ENCODE measurements at regions not wholly inside any gene's neighbourhood (a gene's known extent, or its start where the extent isn't known, plus 50 kb on each side); places are given as distances from the start of the nearest gene placed in this dataset.

- TF ChIP-seq IRF5 (IDR thresholded peaks at IDR 0.05; ENCODE audit: borderline replicate concordance), result no peak
- no peak for TF ChIP-seq HDAC6 (IDR thresholded peaks at IDR 0.05; ENCODE audit: unreplicated experiment)
- TF ChIP-seq, protein P1, sequence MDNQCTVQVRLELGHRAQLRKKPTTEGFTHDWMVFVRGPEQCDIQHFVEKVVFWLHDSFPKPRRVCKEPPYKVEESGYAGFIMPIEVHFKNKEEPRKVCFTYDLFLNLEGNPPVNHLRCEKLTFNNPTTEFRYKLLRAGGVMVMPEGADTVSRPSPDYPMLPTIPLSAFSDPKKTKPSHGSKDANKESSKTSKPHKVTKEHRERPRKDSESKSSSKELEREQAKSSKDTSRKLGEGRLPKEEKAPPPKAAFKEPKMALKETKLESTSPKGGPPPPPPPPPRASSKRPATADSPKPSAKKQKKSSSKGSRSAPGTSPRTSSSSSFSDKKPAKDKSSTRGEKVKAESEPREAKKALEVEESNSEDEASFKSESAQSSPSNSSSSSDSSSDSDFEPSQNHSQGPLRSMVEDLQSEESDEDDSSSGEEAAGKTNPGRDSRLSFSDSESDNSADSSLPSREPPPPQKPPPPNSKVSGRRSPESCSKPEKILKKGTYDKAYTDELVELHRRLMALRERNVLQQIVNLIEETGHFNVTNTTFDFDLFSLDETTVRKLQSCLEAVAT (IDR thresholded peaks at IDR 0.05), result no peak
- TF ChIP-seq MTA2 (IDR thresholded peaks at IDR 0.05; ENCODE audit: low read depth), result no peak
Observed at GRCh38 chrX:124524852-124525251, 178.5 kb downstream of the SH2D1A start (continued).

DNA sequence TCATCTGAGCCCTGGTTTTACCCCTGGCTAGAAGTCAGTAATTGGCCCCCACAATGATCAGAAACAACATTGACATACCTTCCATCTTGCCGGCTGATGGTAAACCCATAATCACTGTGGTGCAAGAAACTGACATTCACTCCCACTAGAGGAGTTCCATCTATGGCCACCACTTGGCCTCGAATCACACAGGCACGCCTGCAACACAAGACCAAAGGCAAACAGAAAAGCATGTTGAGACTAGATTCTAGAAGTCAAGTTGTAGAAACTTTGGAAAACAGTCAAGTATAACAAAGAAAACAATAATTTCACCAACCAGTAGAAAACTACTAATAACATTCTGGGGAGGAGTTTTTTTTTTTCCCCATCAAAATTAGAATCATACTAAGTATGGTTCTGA is 183.4 kb downstream of the SH2D1A start:
- DNase-seq (ENCODE audit: low read depth, low spot score) (no peak), ATAC-seq (no peak), FAIRE-seq (no peak)
- no peaks in the 10 kb centered on the region for H3K9me3 ChIP-seq (replicated peaks; ENCODE audit: control insufficient read depth, insufficient read depth, low read length)
- no peak overlapping the region for H3K27ac ChIP-seq (ENCODE audit: control insufficient read depth, insufficient read depth)
- H3K79me2 ChIP-seq (ENCODE audit: control insufficient read depth, insufficient read depth, low read length), result no peaks in the 10 kb centered on the region
- H3K4me2 ChIP-seq (ENCODE audit: control insufficient read depth, insufficient read depth), result no peak overlapping the region
- H2AFZ ChIP-seq (ENCODE audit: control insufficient read depth, low read depth, low read length), result no peak overlapping the region
- H4K20me1 ChIP-seq (ENCODE audit: control insufficient read depth, insufficient read depth), result no peaks in the 10 kb centered on the region
- no TSS peak for BruUV-seq (replicated peaks)
- in situ Hi-C loops (cut with MboI) (no loop called here), intact Hi-C loops (cut with micrococcal nuclease; ENCODE audit: unreplicated experiment) (loop anchor here (10.0 kb wide), 1 partner anchor 205 kb away; no protein-coding TSS in a partner anchor)
- no peak overlapping the region for H3K9ac ChIP-seq (ENCODE audit: control insufficient read depth, insufficient read depth, low read length)
- H3K27me3 ChIP-seq (replicated peaks in 1 of 2; ENCODE audit: control insufficient read depth in 2 of 2, insufficient read depth in 2 of 2, low read length in 1 of 2), result peaks cover 0 to 2% of the 10 kb centered on the region in 2 experiments; a peak in 1 of 4 replicates
- CTCF ChIA-PET, result no interaction called here
- POLR2A ChIA-PET, result no interaction called here
- WGBS (ENCODE audit: insufficient coverage, insufficient replicate concordance, low lambda C conversion rate, missing lambda C conversion rate), result 33% methylated on average over 3 of the region's 3 CpGs
- H3K4me1 ChIP-seq (ENCODE audit: control insufficient read depth, insufficient read depth, low read length), result no peaks in the 10 kb centered on the region
- H3K36me3 ChIP-seq (ENCODE audit: control insufficient read depth in 2 of 2, insufficient read depth in 2 of 2, low read length in 1 of 2), result no peaks in the 10 kb centered on the region
- SMC1A ChIA-PET (ENCODE audit: uncharacterized antibody, unreplicated experiment), result no interaction called here
- H3K4me3 ChIP-seq, result no peak overlapping the region
- RAD21 ChIA-PET (ENCODE audit: unreplicated experiment), result no interaction called here
- TF ChIP-seq HSF1 (IDR thresholded peaks at IDR 0.05; ENCODE audit: low read depth, low read length) (no peak), IRF3 (IDR thresholded peaks at IDR 0.05) (no peak), RUNX3 (IDR thresholded peaks at IDR 0.05; ENCODE audit: low read length) (no peak), BRCA1 (IDR thresholded peaks at IDR 0.05; ENCODE audit: low read depth, low read length) (no peak), PAX5 (IDR thresholded peaks at IDR 0.05; ENCODE audit: borderline replicate concordance, low read depth, low read length) (no peak), IKZF2 (IDR thresholded peaks at IDR 0.05) (no peak), IRF5 (IDR thresholded peaks at IDR 0.05; ENCODE audit: borderline replicate concordance) (no peak), CEBPZ (IDR thresholded peaks at IDR 0.05; ENCODE audit: low read depth, low read length) (no peak), NR2C2 (IDR thresholded peaks at IDR 0.05; ENCODE audit: borderline replicate concordance, control insufficient read depth, insufficient read length, low read depth) (no peak), RB1 (IDR thresholded peaks at IDR 0.05; ENCODE audit: borderline replicate concordance) (no peak)
